Nephron progenitor cell (in vitro differentiated cells): ENCODE measurements at regions not wholly inside any gene's neighbourhood (a gene's known extent, or its start where the extent isn't known, plus 50 kb on each side); places are given as distances from the start of the nearest gene placed in this dataset.

ENCODE experiments used
- DNase-seq: peaks from one replicate; pipeline ENCODE4 v3.0.0; 2021
- H3K27ac Mint-ChIP-seq: 2 replicates; pipeline ENCODE4 v1.8.0; 2021; ENCODE audit warnings: mild to moderate bottlenecking, moderate library complexity, mixed read lengths
- H3K27me3 Mint-ChIP-seq: 2 replicates; pipeline ENCODE4 v1.8.0; 2021; ENCODE audit warnings: mild to moderate bottlenecking, low read depth, mixed read lengths; ENCODE audit not compliant: poor library complexity
- H3K36me3 Mint-ChIP-seq: 2 replicates; pipeline ENCODE4 v1.8.0; 2021; ENCODE audit warnings: low read depth, mixed read lengths
- H3K4me1 Mint-ChIP-seq: 2 replicates; pipeline ENCODE4 v1.8.0; 2021; ENCODE audit warnings: mixed read lengths
- H3K4me3 Mint-ChIP-seq: 2 replicates; pipeline ENCODE4 v1.8.0; 2021; ENCODE audit warnings: mild to moderate bottlenecking, moderate library complexity, mixed read lengths
- H3K9me3 Mint-ChIP-seq: 2 replicates; pipeline ENCODE4 v1.8.0; 2021; ENCODE audit warnings: mild to moderate bottlenecking, moderate library complexity, mixed read lengths
- CTCF ChIP-seq: fragments of 200-600 bp; sonication (generic); IDR thresholded peaks from 2 replicates; pipeline ENCODE4 v1.5.0; 2021; ENCODE audit warnings: antibody characterized with exemption

- TF ChIP-seq CTCF = no peak
- Mint-ChIP-seq H3K4me3 (no peak overlapping the region), H3K4me1 (peaks cover 14% of the 10 kb centered on the region), H3K9me3 (peaks cover 21% of the 10 kb centered on the region), H3K27me3 (peaks cover 7% of the 10 kb centered on the region), H3K27ac (no peak overlapping the region), H3K36me3 (peaks cover 5% of the 10 kb centered on the region)
- DNase-seq = no peak
Observed at GRCh38 chr6:137405806-137406205, 88.4 kb downstream of the OLIG3 start.

- DNase-seq = no peak
- Mint-ChIP-seq H3K36me3 (peaks cover 5% of the 10 kb centered on the region), H3K27ac (no peak overlapping the region), H3K4me1 (peaks cover 26% of the 10 kb centered on the region), H3K4me3 (no peak overlapping the region), H3K9me3 (peaks cover 17% of the 10 kb centered on the region), H3K27me3 (peaks cover 4% of the 10 kb centered on the region)
- TF ChIP-seq CTCF = no peak
Observed at GRCh38 chr6:137403855-137404254, 90.3 kb downstream of the OLIG3 start.

- no peak overlapping the region for H3K4me3 Mint-ChIP-seq
- H3K27ac Mint-ChIP-seq = no peak overlapping the region
- H3K9me3 Mint-ChIP-seq = peaks cover 17% of the 10 kb centered on the region
- peaks cover 26% of the 10 kb centered on the region for H3K4me1 Mint-ChIP-seq
- H3K36me3 Mint-ChIP-seq = peaks cover 5% of the 10 kb centered on the region
- no peak for DNase-seq
- H3K27me3 Mint-ChIP-seq = peaks cover 4% of the 10 kb centered on the region
- no peak for TF ChIP-seq CTCF
Observed at GRCh38 chr6:137403443-137403842, 90.8 kb downstream of the OLIG3 start.

- Mint-ChIP-seq H3K4me3 (no peak overlapping the region), H3K36me3 (peaks cover 3% of the 10 kb centered on the region), H3K27me3 (peaks cover 9% of the 10 kb centered on the region), H3K4me1 (peaks cover 26% of the 10 kb centered on the region), H3K9me3 (peaks cover 7% of the 10 kb centered on the region), H3K27ac (no peak overlapping the region)
- DNase-seq = no peak
- no peak for TF ChIP-seq CTCF
Observed at GRCh38 chr6:137402143-137402680, 92.0 kb downstream of the OLIG3 start.

- Mint-ChIP-seq H3K4me1 (peaks cover 26% of the 10 kb centered on the region), H3K9me3 (peaks cover 3% of the 10 kb centered on the region), H3K4me3 (no peak overlapping the region), H3K27ac (no peak overlapping the region), H3K27me3 (peaks cover 9% of the 10 kb centered on the region), H3K36me3 (no peaks in the 10 kb centered on the region)
- DNase-seq = no peak
- TF ChIP-seq CTCF = no peak
Observed at GRCh38 chr6:137401088-137401487, 93.1 kb downstream of the OLIG3 start.

GRCh38 chr6:137399881-137400443 is 94.2 kb downstream of the OLIG3 start:
- Mint-ChIP-seq H3K36me3 (no peaks in the 10 kb centered on the region), H3K27ac (no peak overlapping the region)

More at GRCh38 chr6:137399881-137400443, 94.2 kb downstream of the OLIG3 start:
- no peak for TF ChIP-seq CTCF
- H3K4me3 Mint-ChIP-seq = no peak overlapping the region
- H3K4me1 Mint-ChIP-seq = peaks cover 26% of the 10 kb centered on the region
- no peak for DNase-seq
- H3K27me3 Mint-ChIP-seq = peaks cover 9% of the 10 kb centered on the region
- H3K9me3 Mint-ChIP-seq = peaks cover 8% of the 10 kb centered on the region
